H1 (cell line): ENCODE measurements at regions not wholly inside any gene's neighbourhood (a gene's known extent, or its start where the extent isn't known, plus 50 kb on each side); places are given as distances from the start of the nearest gene placed in this dataset.

ENCODE experiments used
- CTCF ChIA-PET: fragments of 300-600 bp; sonication (Branson Sonifier 250); formaldehyde crosslinking; loops from one replicate; lab custom pipeline; 2021; ENCODE audit not compliant: partially characterized antibody; lab: Charles Lee
- POLR2A ChIA-PET: fragments of 300-600 bp; sonication (Branson Sonifier 250); formaldehyde crosslinking; loops from one replicate; lab custom pipeline; 2021; ENCODE audit warnings: inconsistent platforms; ENCODE audit not compliant: partially characterized antibody; lab: Charles Lee
- DNase-seq, 2 experiments: peaks; one replicate each; pipeline versions ENCODE4 v3.0.0 to v3.0.0-alpha.2; 2010 to 2022; ENCODE audit warnings: low spot score in 2 of 2, low read depth in 1 of 2, mixed read lengths in 1 of 2
- FAIRE-seq: peaks from 2 replicates; lab custom pipeline; 2011; peaks lifted over from hg19 to GRCh38; lab: Jason Lieb, UNC
- H2AFZ ChIP-seq: 2 replicates; pipeline ENCODE4 v1.8.1; 2012; ENCODE audit warnings: low read length, inconsistent platforms
- H2AK5ac ChIP-seq: 2 replicates; pipeline ENCODE4 v1.6.1; 2013; ENCODE audit warnings: low read depth, low read length
- H2BK120ac ChIP-seq: replicated peaks from 2 replicates; pipeline ENCODE3; 2013; ENCODE audit warnings: low read depth, low read length, inconsistent platforms
- H2BK12ac ChIP-seq: 2 replicates; pipeline ENCODE4 v1.6.1; 2013; ENCODE audit warnings: low read depth, low read length
- H2BK15ac ChIP-seq: 2 replicates; pipeline ENCODE4 v1.6.1; 2013; ENCODE audit warnings: low read length
- H2BK20ac ChIP-seq: 2 replicates; pipeline ENCODE4 v1.6.1; 2013; ENCODE audit warnings: low read length
- H2BK5ac ChIP-seq: 2 replicates; pipeline ENCODE4 v1.6.1; 2013; ENCODE audit warnings: low read depth, low read length
- H3K14ac ChIP-seq: 2 replicates; pipeline ENCODE4 v1.6.1; 2013; ENCODE audit warnings: inconsistent platforms; ENCODE audit not compliant: insufficient read length
- H3K18ac ChIP-seq: 2 replicates; pipeline ENCODE4 v1.6.1; 2013; ENCODE audit warnings: low read length; ENCODE audit errors: extremely low read depth
- H3K23ac ChIP-seq: 2 replicates; pipeline ENCODE4 v1.6.1; 2013; ENCODE audit warnings: inconsistent platforms; ENCODE audit not compliant: insufficient read length
- H3K23me2 ChIP-seq: 2 replicates; pipeline ENCODE4 v1.6.1; 2013; ENCODE audit warnings: low read depth, low read length
- H3K27ac ChIP-seq: 2 replicates; pipeline ENCODE4 v1.6.1; 2011; ENCODE audit warnings: low read depth, low read length, inconsistent platforms
- H3K27me3 ChIP-seq, 4 experiments: replicated peaks in 1 of 4; 1 replicate in 1 of 4; 2 replicates in 3 of 4; pipeline versions ENCODE4 v1.6.1 to v1.8.1; 2011 to 2013; ENCODE audit warnings: low read length in 3 of 4, mild to moderate bottlenecking in 3 of 4, inconsistent platforms in 2 of 4, mixed read lengths in 2 of 4, moderate library complexity in 1 of 4; ENCODE audit not compliant: control insufficient read depth in 3 of 4, insufficient read depth in 3 of 4; ENCODE audit errors: extremely low read depth in 1 of 4
- H3K36me3 ChIP-seq, 4 experiments: 2 replicates each; pipeline versions ENCODE4 v1.6.1 to v1.8.1; 2011 to 2013; ENCODE audit warnings: mild to moderate bottlenecking in 4 of 4, low read length in 3 of 4, moderate library complexity in 2 of 4, control low read depth in 1 of 4, inconsistent platforms in 1 of 4; ENCODE audit not compliant: insufficient read depth in 4 of 4, control insufficient read depth in 2 of 4
- H3K4ac ChIP-seq: replicated peaks from 2 replicates; pipeline ENCODE3; 2013; ENCODE audit warnings: low read length, low read depth, mixed read lengths, inconsistent platforms; ENCODE audit not compliant: insufficient read length
- H3K4me1 ChIP-seq, 4 experiments: replicated peaks in 1 of 4; 1 replicate in 1 of 4; 2 replicates in 3 of 4; pipeline versions ENCODE4 v1.6.1 to v1.8.1; 2011 to 2013; ENCODE audit warnings: low read length in 3 of 4, inconsistent platforms in 2 of 4, mixed read lengths in 1 of 4; ENCODE audit not compliant: insufficient read depth in 4 of 4, control insufficient read depth in 3 of 4
- H3K4me2 ChIP-seq, 2 experiments: 2 replicates each; pipeline versions ENCODE4 v1.6.1 to v1.8.1; 2011 to 2013; ENCODE audit warnings: low read depth in 2 of 2, low read length in 2 of 2, control low read depth in 1 of 2, inconsistent platforms in 1 of 2, mild to moderate bottlenecking in 1 of 2; ENCODE audit not compliant: insufficient read depth in 1 of 2
- H3K4me3 ChIP-seq, 4 experiments: fragments of 200-600, 300-600 bp in 1 of 4; sonication (generic), shearing (Covaris generic), sonication (Bioruptor Twin) in 1 of 4; 2 replicates each; pipeline versions ENCODE4 v1.5.1 to v1.8.1; 2011 to 2016; ENCODE audit warnings: low read length in 4 of 4, low read depth in 3 of 4, control low read depth in 2 of 4, inconsistent platforms in 2 of 4, mild to moderate bottlenecking in 2 of 4, mixed read lengths in 1 of 4, moderate library complexity in 1 of 4; ENCODE audit not compliant: insufficient read depth in 2 of 4; ENCODE audit errors: extremely low read depth in 1 of 4
- H3K56ac ChIP-seq: replicated peaks from 2 replicates; pipeline ENCODE3; 2013; ENCODE audit warnings: low read depth, mild to moderate bottlenecking, mixed read lengths, low read length, inconsistent platforms; ENCODE audit not compliant: insufficient read length
- H3K79me1 ChIP-seq: 2 replicates; pipeline ENCODE4 v1.6.1; 2013; ENCODE audit warnings: low read depth, low read length, control low read depth
- H3K79me2 ChIP-seq, 2 experiments: 2 replicates each; pipeline versions ENCODE4 v1.6.1 to v1.8.1; 2012 to 2013; ENCODE audit warnings: low read length in 2 of 2, mild to moderate bottlenecking in 2 of 2, inconsistent platforms in 1 of 2; ENCODE audit not compliant: insufficient read depth in 2 of 2, control insufficient read depth in 1 of 2
- H3K9ac ChIP-seq, 4 experiments: replicated peaks in 1 of 4; 1 replicate in 1 of 4; 2 replicates in 3 of 4; pipeline versions ENCODE4 v1.6.1 to v1.8.1; 2011 to 2013; ENCODE audit warnings: low read depth in 3 of 4, low read length in 3 of 4, control low read depth in 2 of 4, mild to moderate bottlenecking in 2 of 4, moderate library complexity in 2 of 4, inconsistent platforms in 1 of 4; ENCODE audit errors: extremely low read depth in 1 of 4
- H3K9me3 ChIP-seq, 2 experiments: 2 replicates each; pipeline versions ENCODE4 v1.6.1 to v1.8.1; 2012 to 2013; ENCODE audit warnings: mild to moderate bottlenecking in 2 of 2, moderate library complexity in 2 of 2, control low read depth in 1 of 2, inconsistent platforms in 1 of 2, low read depth in 1 of 2, low read length in 1 of 2, mixed read lengths in 1 of 2; ENCODE audit not compliant: insufficient read depth in 2 of 2
- H4K20me1 ChIP-seq, 2 experiments: replicated peaks in 1 of 2; 2 replicates each; pipeline versions ENCODE3 to v1.8.1; 2011 to 2013; ENCODE audit warnings: inconsistent platforms in 2 of 2, low read length in 2 of 2, mild to moderate bottlenecking in 1 of 2; ENCODE audit not compliant: insufficient read depth in 2 of 2, control insufficient read depth in 1 of 2
- H4K5ac ChIP-seq: 2 replicates; pipeline ENCODE4 v1.6.1; 2013; ENCODE audit warnings: low read length, low read depth, mixed read lengths, inconsistent platforms; ENCODE audit not compliant: insufficient read length
- H4K8ac ChIP-seq: 2 replicates; pipeline ENCODE4 v1.8.0; 2013; ENCODE audit warnings: mild to moderate bottlenecking, moderate library complexity, low read length, inconsistent platforms; ENCODE audit not compliant: insufficient read depth; ENCODE audit errors: extremely low read depth
- H4K91ac ChIP-seq: replicated peaks from 2 replicates; pipeline ENCODE3; 2013; ENCODE audit warnings: low read length, mixed read lengths, inconsistent platforms; ENCODE audit not compliant: insufficient read length
- CTBP2 ChIP-seq: IDR thresholded peaks from 2 replicates; pipeline ENCODE4 v1.7.0; 2011; ENCODE audit warnings: borderline replicate concordance, mild to moderate bottlenecking, moderate library complexity, mixed read lengths, low read length; ENCODE audit not compliant: insufficient read depth, insufficient read length
- E2F6 ChIP-seq: IDR thresholded peaks from 2 replicates; pipeline ENCODE4 v1.6.1; 2012; ENCODE audit warnings: inconsistent platforms
- EGR1 ChIP-seq: IDR thresholded peaks from 2 replicates; pipeline ENCODE4 v1.6.1; 2011; ENCODE audit warnings: low read depth, low read length, borderline replicate concordance
- GABPA ChIP-seq: IDR thresholded peaks from 2 replicates; pipeline ENCODE4 v1.6.1; 2011; ENCODE audit warnings: mild to moderate bottlenecking, low read length, moderate library complexity, borderline replicate concordance; ENCODE audit not compliant: insufficient read depth
- MAFK ChIP-seq: IDR thresholded peaks from 2 replicates; pipeline ENCODE4 v1.6.1; 2012; ENCODE audit warnings: low read depth, mild to moderate bottlenecking, improper control_type of control experiment, low read length
- RFX5 ChIP-seq: IDR thresholded peaks from 2 replicates; pipeline ENCODE4 v1.6.1; 2011; ENCODE audit warnings: low read depth, low read length, improper control_type of control experiment, borderline replicate concordance
- RNF2 ChIP-seq: fragments of 200-900, 300-1000 bp; sonication (generic); IDR thresholded peaks from 2 replicates; pipeline ENCODE4 v1.7.1; 2016; ENCODE audit warnings: borderline replicate concordance, low read depth, mild to moderate bottlenecking, antibody characterized with exemption, low read length; ENCODE audit not compliant: poor library complexity, severe bottlenecking; ENCODE audit errors: missing control alignments
- SP1 ChIP-seq: IDR thresholded peaks from 2 replicates; pipeline ENCODE4 v1.6.1; 2011; ENCODE audit warnings: low read depth, low read length
- SP2 ChIP-seq: IDR thresholded peaks from 2 replicates; pipeline ENCODE4 v1.6.1; 2012; ENCODE audit warnings: mild to moderate bottlenecking, low read length, inconsistent platforms
- SRF ChIP-seq: IDR thresholded peaks from 2 replicates; pipeline ENCODE4 v1.6.1; 2011; ENCODE audit warnings: mild to moderate bottlenecking, low read depth, low read length, moderate library complexity
- TAF7 ChIP-seq: optimal IDR thresholded peaks from 2 replicates; pipeline ENCODE3; 2011; ENCODE audit warnings: low read depth, mild to moderate bottlenecking, inconsistent platforms, low read length, moderate library complexity, borderline replicate concordance
- TBP ChIP-seq: IDR thresholded peaks from 2 replicates; pipeline ENCODE4 v1.6.1; 2011; ENCODE audit warnings: low read depth, low read length, improper control_type of control experiment
- WGBS, 2 experiments: shearing (Covaris generic) in 1 of 2; methylation state at CpG; one replicate each; pipeline versions ENCODE4 v1.1.6 to v1.1.7; 2013 to 2015; ENCODE audit warnings: low lambda C conversion rate in 2 of 2, mixed read lengths in 2 of 2, inconsistent platforms in 1 of 2, low coverage in 1 of 2, missing lambda C conversion rate in 1 of 2; ENCODE audit not compliant: insufficient replicate concordance in 2 of 2, insufficient coverage in 1 of 2, insufficient read length in 1 of 2; ENCODE audit errors: extremely low coverage in 1 of 2, missing lambda C conversion rate in 1 of 2; 5-methylcytosine and 5-hydroxymethylcytosine counted together

DNA sequence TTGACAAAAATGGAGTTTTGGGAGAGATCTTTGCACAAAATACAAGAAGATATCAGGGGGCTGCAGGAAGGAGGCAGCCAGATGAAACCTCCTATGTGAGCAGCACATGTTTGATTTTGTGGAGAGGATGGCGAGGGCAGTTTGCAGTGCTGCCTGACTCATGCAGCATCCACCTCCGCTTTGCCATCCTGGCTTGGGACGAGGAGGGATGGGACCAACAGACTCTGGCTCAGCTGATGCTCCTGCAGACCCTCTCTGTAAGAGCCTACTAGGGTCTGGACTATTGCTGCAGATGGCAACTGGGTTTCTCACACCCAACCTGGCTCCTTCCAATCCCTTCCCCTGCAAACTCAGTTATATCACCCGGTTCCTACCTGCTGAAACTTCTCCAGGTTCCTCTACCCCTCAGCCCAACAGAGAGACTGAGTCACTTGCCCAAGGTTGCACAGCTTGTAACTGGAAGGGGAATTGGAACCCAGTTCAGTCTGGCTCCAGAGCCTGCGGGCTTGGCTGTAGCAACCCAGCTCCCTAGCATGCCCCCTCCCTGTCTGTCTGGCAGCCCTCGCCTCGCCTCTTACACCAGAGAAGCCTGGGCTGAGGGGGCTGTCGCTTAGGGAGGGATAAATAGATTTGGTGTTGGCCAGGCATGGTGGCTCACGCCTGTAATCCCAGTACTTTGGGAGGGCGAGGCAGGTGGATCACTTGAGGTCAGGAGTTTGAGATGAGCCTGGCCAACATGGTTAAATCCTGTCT lies 205.8 kb downstream of the PTPRU start:
- no peak overlapping the region for H2BK20ac ChIP-seq
- no peaks in the 10 kb centered on the region for H3K27me3 ChIP-seq
- no peak overlapping the region for H3K27ac ChIP-seq
- H2AFZ ChIP-seq = no peak overlapping the region
- POLR2A ChIA-PET = no interaction called here
- no peak overlapping the region for H3K4ac ChIP-seq
- H3K36me3 ChIP-seq = no peaks in the 10 kb centered on the region
- H4K20me1 ChIP-seq = no peaks in the 10 kb centered on the region
- H3K79me1 ChIP-seq = no peaks in the 10 kb centered on the region
- no peak overlapping the region for H4K5ac ChIP-seq
- H3K9me3 ChIP-seq = no peaks in the 10 kb centered on the region
- H3K23ac ChIP-seq = no peak overlapping the region
- H3K9ac ChIP-seq = no peak overlapping the region
- WGBS, 2 experiments = 88% methylated on average over 10 of the region's 10 CpGs; no CpG with 5 or more reads in 1 of the 2 experiments
- no peak overlapping the region for H3K4me3 ChIP-seq
- H3K18ac ChIP-seq = no peak overlapping the region
- no peak for FAIRE-seq
- peaks cover 3 to 14% (median 9%) of the 10 kb centered on the region in 4 experiments for H3K4me1 ChIP-seq
- peak overlapping the region; percentile 88 for H2BK15ac ChIP-seq
- peak overlapping the region; percentile 65; the same call in 1 of the 2 replicates for H2AK5ac ChIP-seq
- H3K14ac ChIP-seq = no peak overlapping the region
- H2BK5ac ChIP-seq = no peak overlapping the region; the same call in 1 of the 2 replicates
- H3K23me2 ChIP-seq = no peaks in the 10 kb centered on the region
- no peak overlapping the region for H4K91ac ChIP-seq
- no peak overlapping the region for H4K8ac ChIP-seq
- no peak overlapping the region for H2BK120ac ChIP-seq
- H2BK12ac ChIP-seq = no peak overlapping the region
- H3K79me2 ChIP-seq = no peaks in the 10 kb centered on the region
- CTCF ChIA-PET = interaction anchor here (1.1 to 2.7 kb wide), 5 partner anchors 19 to 202 kb away, joined by 3 to 10 read pairs (median 3); no protein-coding TSS in a partner anchor
- DNase-seq = peak in 1 of 2 experiments; percentile 40
- H3K56ac ChIP-seq = no peak overlapping the region
- no peak overlapping the region for H3K4me2 ChIP-seq
- no peak for TF ChIP-seq TBP
- TF ChIP-seq E2F6 = no peak
- no peak for TF ChIP-seq MAFK
- no peak for TF ChIP-seq SRF
- TF ChIP-seq SP1 = no peak
- TF ChIP-seq EGR1 = no peak
- no peak for TF ChIP-seq GABPA
- no peak for TF ChIP-seq RFX5
- TF ChIP-seq TAF7 = no peak
- TF ChIP-seq SP2 = no peak
- no peak for TF ChIP-seq CTBP2
- TF ChIP-seq RNF2 = no peak
